Glutamatergic neuron (in vitro differentiated cells): ENCODE measurements at regions not wholly inside any gene's neighbourhood (a gene's known extent, or its start where the extent isn't known, plus 50 kb on each side); places are given as distances from the start of the nearest gene placed in this dataset.
A peak's percentile ranks its signal among the peaks of the same experiment; 100 is the strongest.

Experiments used
- DNase-seq: peaks from one replicate; pipeline ENCODE4 v3.0.0; 2022
- H3K27ac Mint-ChIP-seq: one replicate; pipeline ENCODE4 v1.8.0; 2020; ENCODE audit warnings: mild to moderate bottlenecking, mixed read lengths, inconsistent platforms; ENCODE audit not compliant: unreplicated experiment
- H3K27me3 Mint-ChIP-seq: one replicate; pipeline ENCODE4 v1.8.0; 2020; ENCODE audit warnings: mild to moderate bottlenecking, moderate library complexity, mixed read lengths, inconsistent platforms; ENCODE audit not compliant: unreplicated experiment
- H3K36me3 Mint-ChIP-seq: one replicate; pipeline ENCODE4 v1.8.0; 2020; ENCODE audit warnings: mild to moderate bottlenecking, mixed read lengths, inconsistent platforms; ENCODE audit not compliant: unreplicated experiment
- H3K4me1 Mint-ChIP-seq: one replicate; pipeline ENCODE4 v1.8.0; 2020; ENCODE audit warnings: mild to moderate bottlenecking, low read depth, mixed read lengths, inconsistent platforms; ENCODE audit not compliant: unreplicated experiment
- H3K4me3 Mint-ChIP-seq: one replicate; pipeline ENCODE4 v1.8.0; 2020; ENCODE audit warnings: mild to moderate bottlenecking, mixed read lengths, inconsistent platforms; ENCODE audit not compliant: unreplicated experiment
- H3K9me3 Mint-ChIP-seq: one replicate; pipeline ENCODE4 v1.8.0; 2020; ENCODE audit warnings: mild to moderate bottlenecking, moderate library complexity, mixed read lengths, inconsistent platforms; ENCODE audit not compliant: unreplicated experiment
- CTCF ChIP-seq: fragments of 200-600 bp; sonication (generic); IDR thresholded peaks from one replicate; pipeline ENCODE4 v1.5.0; 2021; ENCODE audit not compliant: partially characterized antibody, unreplicated experiment

GRCh38 chr7:47008461-47008860 is 573.5 kb downstream of the TNS3 start:
- H3K4me1 Mint-ChIP-seq: peaks cover 13% of the 10 kb centered on the region
- H3K4me3 Mint-ChIP-seq: no peak overlapping the region
- no peaks in the 10 kb centered on the region for H3K27me3 Mint-ChIP-seq
- H3K27ac Mint-ChIP-seq: no peak overlapping the region
- TF ChIP-seq CTCF: no peak
- H3K9me3 Mint-ChIP-seq: peaks cover 4% of the 10 kb centered on the region
- no peaks in the 10 kb centered on the region for H3K36me3 Mint-ChIP-seq
- DNase-seq: no peak

GRCh38 chr7:47007471-47007870 is 574.4 kb downstream of the TNS3 start:
- peaks cover 4% of the 10 kb centered on the region for H3K9me3 Mint-ChIP-seq
- DNase-seq: no peak
- H3K27me3 Mint-ChIP-seq: no peaks in the 10 kb centered on the region
- no peaks in the 10 kb centered on the region for H3K36me3 Mint-ChIP-seq
- H3K4me1 Mint-ChIP-seq: peaks cover 13% of the 10 kb centered on the region
- TF ChIP-seq CTCF: no peak
- H3K4me3 Mint-ChIP-seq: no peak overlapping the region
- peak overlapping the region; percentile 10 for H3K27ac Mint-ChIP-seq

GRCh38 chr7:47000561-47000960 is 581.4 kb downstream of the TNS3 start:
- H3K4me1 Mint-ChIP-seq: peaks cover 2% of the 10 kb centered on the region
- H3K27ac Mint-ChIP-seq: no peak overlapping the region
- H3K9me3 Mint-ChIP-seq: no peaks in the 10 kb centered on the region
- H3K36me3 Mint-ChIP-seq: no peaks in the 10 kb centered on the region
- no peak for DNase-seq
- TF ChIP-seq CTCF: no peak
- no peak overlapping the region for H3K4me3 Mint-ChIP-seq
- no peaks in the 10 kb centered on the region for H3K27me3 Mint-ChIP-seq

- no peak for TF ChIP-seq CTCF
- Mint-ChIP-seq H3K36me3 (no peaks in the 10 kb centered on the region), H3K4me1 (peaks cover 2% of the 10 kb centered on the region), H3K27me3 (no peaks in the 10 kb centered on the region), H3K4me3 (no peak overlapping the region), H3K9me3 (no peaks in the 10 kb centered on the region), H3K27ac (no peak overlapping the region)
- no peak for DNase-seq
Measured at GRCh38 chr7:46999866-47000265, 582.0 kb downstream of the TNS3 start.

GRCh38 chr7:46996972-46997371 is 584.9 kb downstream of the TNS3 start:
- DNase-seq: no peak
- Mint-ChIP-seq H3K4me1 (peaks cover 2% of the 10 kb centered on the region), H3K9me3 (no peaks in the 10 kb centered on the region), H3K27me3 (no peaks in the 10 kb centered on the region), H3K4me3 (no peak overlapping the region), H3K27ac (no peak overlapping the region), H3K36me3 (no peaks in the 10 kb centered on the region)
- no peak for TF ChIP-seq CTCF
